Activated T-helper 1 cell treated with anti-CD3 and anti-CD28 coated beads, Interleukin-2, amount 50 U/mL, for 16 hours (primary cell): ENCODE measurements at regions not wholly inside any gene's neighbourhood (a gene's known extent, or its start where the extent isn't known, plus 50 kb on each side); places are given as distances from the start of the nearest gene placed in this dataset.
"Not testable (repeated sequence)": the region's sequence is repeated elsewhere in the genome, so short reads cannot be mapped to it uniquely, and the experiment has no call there.

Experiments
- DNase-seq, 2 donors: peaks; one replicate each; pipeline ENCODE4 v3.0.0-alpha.2; 2020; ENCODE audit warnings: low read depth in 1 of 2, low spot score in 1 of 2

DNA sequence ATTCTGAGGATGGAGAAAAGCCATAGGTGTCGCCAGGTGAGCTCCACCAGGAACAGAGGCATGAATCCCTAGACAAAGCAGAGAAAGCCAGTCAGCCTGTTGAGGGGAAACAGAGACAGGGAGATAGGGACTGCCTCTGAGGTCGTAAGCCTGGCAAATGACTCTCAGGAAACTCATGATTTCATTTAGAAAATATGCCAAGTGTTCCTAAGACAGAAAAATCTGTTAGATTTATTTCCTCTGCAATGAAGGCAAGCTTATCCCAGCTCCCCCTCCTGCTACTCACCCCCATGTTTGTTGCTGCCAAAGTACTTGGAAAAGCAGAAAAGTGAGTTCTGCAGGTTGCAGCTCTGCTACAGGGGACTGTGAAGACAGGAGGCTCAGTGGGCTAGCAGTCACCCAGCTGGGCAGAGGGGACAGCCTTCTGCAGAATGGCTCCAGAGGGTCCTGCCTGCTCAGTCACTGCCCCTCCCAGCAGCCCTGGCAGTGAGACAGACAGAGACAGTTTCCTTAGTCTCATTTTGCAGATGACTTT lies 184.3 kb downstream of the ADRA2A start:
- DNase-seq = no peak

DNA sequence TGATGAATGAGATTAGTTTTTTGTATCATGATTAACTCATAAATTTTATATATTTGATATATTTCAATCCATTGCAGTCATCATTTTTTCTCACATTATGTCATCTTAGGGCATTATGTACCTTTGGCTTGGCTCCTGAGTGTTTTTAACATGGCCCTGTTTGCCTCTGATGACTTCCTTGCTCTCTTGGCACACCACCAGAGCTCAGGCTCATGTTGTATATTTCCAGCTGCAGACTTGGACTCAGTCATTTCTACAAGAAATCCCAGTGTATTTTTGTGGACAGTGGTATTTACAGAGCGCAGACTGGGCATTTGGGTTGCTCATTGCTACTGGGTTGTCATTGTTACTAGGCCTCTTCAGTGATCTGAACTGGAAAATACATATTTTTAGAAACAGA lies 188.5 kb downstream of the ADRA2A start:
- DNase-seq = no peak

DNA sequence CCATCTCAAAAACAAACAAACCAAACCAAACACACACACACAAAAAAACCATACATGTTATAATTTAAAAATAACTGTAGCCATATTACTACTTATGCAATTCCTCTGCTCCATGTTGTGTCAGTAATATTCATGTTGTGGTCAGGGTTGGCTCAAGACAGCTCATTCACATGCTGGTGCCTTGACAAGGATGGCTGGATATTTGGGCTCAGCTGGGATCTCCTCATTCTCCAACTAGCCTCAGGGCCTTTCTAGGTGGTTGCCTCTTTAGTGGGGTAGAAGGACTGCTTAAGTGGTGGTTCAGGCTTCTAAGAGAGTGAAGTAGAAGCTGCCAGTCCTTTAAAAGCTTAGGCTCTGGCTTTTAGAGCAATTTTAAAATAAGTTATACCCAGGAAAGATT lies 189.3 kb downstream of the ADRA2A start:
- no peak for DNase-seq

DNA sequence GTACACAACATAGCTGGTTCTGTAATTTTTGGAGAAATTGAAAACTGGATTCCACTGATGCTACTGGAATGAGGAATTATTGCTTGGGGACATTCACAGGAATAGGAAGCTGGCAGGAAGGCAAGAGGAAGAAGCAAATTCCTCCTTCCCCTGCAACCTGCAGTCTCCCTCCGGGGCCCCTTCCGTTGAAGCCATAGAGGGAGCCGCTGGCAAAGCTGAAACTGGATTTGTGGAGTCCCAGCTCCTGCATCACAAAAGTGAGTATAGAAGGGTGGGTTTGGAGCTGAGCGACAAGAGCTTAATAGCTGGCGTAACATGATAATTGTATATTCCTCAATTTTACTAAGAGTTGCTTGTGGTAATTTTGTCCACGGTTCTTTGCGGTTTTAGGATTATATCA lies 190.8 kb downstream of the ADRA2A start:
- DNase-seq = no peak

DNA sequence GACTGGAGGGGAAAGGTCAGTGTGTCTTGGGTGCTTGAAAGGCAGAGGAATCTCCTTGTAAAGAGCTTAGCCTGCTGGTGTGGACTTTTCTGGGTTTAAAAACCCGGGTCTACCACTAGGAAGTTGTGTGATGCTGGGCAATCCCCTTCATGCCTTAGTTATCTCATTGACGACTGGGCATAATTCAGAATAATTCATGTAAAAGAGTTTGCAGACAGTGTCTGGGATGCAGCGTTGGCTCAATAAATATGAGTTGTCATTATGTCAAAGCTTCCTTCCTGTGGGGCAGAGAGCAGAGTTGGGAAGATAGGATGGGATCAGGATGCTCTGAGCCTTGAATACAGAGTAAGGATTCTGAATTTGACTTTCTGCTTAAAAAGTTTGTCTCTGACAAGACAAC lies 196.4 kb downstream of the ADRA2A start:
- no peak for DNase-seq

DNA sequence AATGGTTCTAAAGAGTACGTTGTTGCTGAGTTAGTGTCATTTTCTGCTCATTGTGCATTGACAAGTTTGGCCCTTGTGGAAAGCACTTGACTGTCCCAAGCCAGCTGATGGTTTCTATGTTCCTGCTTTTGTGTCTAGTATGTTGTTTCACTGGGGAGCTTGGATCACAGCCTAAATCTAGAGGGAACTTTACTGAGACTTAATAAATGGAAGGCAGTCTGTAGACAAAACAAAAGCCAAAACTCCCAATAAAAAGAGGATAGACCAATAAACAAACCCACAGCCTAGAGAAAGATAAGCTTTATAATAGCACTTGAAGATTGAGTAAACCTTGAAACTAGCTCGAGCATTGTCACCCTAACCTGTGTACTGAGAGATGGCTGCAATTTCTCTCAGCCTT lies 196.8 kb downstream of the ADRA2A start:
- DNase-seq = no peak

DNA sequence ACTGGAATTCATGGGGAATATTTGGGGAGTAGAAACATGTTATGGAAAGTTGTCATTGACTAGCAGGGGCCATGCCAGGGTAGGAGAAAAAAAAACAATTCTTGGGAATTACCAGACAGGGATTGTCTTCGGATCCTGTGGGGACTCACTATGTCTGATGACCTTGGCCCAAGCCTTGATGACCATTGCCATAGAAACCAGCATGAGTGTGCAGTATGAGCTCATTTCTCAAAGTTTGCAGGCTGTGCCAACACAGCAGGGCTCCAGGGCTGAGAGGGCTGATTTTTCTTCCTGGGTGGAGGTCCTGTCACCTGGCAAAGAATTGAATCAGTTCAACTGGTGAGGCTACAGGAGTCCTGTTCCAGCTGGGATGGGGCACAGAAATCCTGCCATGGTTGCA lies 198.3 kb downstream of the ADRA2A start:
- no peak for DNase-seq

DNA sequence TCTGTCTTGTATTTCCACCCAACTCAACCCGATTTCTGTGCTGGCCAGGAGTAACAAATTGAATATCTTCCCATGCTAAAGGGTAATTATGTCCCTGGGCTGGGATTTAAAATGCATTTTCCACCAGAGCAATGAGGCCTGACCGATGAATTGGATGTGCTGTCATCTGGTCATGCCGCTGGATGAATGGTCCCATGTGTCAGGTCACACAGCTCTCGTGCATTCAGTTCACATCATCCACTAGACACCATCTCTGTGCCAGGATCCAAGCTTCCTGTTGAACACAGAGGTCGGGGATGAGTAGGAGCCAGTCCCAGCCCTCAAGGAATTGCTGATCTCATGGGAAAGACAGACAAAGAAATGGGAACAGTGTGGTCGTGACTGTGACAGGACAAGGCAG lies 200.8 kb downstream of the ADRA2A start:
- no peak for DNase-seq

DNA sequence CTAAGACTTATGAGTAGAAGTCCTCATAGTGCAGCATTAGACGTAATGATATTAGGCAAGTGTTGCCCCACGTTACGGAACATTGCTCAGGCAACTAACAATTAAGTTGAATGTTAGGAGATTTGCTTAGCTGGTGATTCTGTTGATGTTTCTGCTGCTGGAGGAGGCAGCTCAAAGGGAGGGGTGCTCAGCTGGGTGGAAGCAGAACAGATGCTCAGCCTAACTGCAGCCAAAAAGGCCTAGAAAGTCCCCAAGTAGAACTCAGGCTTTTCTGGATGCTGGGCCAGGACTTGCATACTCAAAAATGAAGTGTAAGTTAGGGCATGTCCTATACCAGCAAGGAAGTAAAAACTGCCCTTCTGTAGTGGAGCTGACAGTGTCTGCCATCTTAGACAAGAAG lies 201.4 kb downstream of the ADRA2A start:
- no peak for DNase-seq

DNA sequence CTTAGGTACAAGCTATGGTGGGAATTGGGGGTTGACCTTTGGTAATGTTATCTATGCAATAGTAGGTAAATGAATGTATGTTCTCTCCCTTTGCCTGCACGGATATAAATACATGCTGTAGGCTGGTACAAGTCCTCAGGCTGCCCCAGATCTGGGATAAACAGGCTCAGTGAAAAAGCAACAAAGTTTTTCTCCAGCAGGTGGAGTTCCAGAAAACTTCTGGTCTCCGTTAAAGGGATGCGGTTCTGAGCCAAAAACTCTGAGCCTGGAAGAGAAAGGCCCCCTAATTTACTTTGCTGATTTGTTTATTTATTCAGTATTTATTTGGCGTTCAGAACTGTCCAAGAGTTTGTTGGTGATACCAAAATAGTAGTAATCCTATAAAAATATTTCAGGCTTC lies 204.7 kb downstream of the ADRA2A start:
- DNase-seq = no peak

DNA sequence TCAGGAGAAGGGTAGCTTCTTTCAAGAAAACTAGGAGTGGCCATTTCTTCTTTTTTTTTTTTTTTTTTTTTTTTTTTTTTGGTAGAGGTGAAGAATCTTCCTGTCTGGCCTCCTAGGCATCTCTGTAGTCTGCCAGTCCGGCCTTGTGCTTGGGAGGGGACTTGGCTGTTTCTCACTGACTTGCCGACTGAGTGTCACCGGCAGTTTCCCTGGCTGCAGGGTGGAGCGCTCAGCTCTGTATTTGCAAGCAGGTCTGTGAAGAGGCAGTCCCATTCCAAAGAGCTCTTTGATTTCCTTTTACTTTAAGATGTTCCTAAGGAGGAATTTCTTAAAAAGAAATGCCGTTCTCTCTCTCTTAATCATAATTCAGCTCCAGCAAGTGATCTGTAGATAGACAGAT lies 212.6 kb downstream of the ADRA2A start:
- DNase-seq = no peak

DNA sequence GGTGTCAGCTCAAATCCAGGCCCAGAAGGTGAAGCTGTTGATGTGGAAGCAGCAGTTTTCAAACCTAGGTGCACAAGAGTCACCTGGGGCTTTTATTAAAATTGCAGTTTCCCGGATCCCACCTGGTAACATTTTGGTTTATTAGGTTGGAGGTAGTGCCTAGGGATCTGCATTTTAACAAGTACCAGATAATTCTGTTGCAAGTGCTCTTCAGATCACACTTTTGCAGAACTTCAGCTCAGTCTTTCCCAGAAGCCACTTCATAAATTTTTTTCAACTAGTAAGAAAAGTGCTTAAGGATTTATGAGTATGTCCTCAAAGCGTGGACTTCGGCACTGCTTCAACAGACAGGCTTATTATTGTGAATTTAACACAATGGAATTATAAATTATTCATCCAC lies 213.8 kb downstream of the ADRA2A start:
- no peak for DNase-seq

DNA sequence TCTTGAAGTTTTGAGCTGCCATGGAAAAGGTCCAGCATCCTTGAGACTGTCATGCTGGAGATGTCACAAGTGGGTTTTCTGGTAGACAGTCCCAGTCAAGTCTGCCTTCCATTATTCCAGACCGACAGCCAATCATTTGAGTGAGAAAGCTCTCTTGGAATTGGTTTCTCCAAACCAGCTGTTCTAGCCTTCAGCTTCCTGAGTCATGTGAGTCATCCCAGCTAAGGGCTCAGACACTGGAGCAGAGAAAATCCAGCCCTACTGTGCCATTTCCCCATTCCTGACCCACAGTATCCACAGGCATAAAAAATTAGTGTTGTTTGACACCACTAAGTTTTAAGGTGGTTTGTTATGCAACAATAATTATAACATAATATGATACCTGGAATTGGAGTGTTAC lies 219.0 kb downstream of the ADRA2A start:
- DNase-seq = no peak

DNA sequence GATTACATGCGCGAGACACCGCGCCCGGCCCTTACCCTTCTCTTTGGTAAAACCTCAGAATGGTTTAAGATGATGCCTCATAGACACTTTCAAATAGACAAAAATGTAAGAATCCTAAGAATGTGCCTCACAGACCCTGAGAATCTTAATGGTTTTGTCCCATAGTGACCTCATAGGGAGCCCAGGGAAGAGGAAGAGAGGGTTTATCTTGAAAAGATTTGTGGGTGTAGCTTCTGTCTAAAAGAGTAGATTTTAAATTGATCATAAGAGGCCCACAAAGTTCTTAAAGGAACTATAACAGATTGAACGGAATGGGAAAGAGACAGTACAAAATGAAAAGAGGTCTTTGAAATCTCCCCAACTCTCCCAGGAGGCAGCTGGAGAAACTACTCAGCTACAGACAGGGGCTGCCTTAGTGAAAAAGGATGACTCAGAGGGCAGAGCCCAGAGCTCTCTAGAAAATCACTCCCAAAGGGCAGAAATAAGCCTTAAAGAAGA lies 220.6 kb downstream of the ADRA2A start:
- no peak for DNase-seq

DNA sequence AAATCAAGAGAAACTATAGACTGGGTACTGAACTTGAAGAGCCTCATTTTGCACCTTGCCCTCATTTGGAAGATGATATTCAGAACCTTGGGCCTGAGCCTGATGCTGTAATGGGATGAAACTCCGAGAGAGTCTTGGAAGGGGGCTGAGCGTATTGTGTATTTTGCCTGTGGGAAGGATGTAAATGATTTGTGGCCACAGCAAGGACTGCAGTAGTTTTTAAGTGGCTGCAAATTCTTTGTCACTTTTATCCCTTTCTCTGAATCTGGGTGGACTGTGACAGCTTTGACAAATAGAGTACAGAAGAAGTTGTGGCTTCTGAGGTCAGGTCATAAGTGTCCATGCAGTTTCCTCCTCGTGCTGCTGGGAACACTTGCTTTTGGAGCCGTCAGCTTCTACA lies 221.2 kb downstream of the ADRA2A start:
- no peak for DNase-seq

DNA sequence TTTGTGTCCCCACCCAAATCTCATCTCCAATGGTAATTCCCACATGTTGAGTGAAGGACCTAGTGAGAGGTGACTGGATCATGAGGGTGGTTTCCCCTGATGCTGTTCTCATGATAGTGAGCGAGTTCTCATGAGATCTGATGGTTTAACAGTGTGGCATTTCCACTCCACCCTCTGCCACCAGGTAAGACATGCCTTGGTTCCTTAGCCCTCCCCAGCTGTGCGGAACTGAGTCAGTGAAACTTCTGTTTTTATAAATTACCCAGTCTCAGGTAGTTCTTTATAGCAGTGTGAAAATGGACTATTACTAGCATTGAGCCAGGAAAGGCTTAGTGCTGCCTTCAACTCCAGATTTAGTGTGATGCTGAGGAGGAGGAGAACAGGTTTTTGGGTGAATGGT lies 222.2 kb downstream of the ADRA2A start:
- no peak for DNase-seq

DNA sequence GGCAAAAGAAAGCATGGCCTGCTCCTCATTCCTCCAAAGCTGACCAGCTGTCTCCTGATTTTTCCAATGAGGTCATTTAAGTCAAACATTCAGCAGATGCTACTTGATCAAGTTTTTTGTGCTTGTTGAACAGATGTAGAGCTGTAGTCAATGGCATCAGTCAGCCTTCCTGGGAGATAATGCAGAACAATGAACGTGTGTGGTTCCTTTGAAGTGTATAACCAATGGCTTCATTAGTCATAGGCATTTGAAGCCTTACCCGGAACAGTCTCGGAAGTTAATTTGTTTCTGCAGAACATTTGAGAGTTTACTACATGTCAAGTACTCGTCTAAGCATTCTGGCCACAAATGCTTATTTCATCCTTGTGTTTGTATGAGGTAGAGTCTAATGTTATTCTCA lies 227.1 kb downstream of the ADRA2A start:
- DNase-seq = no peak

DNA sequence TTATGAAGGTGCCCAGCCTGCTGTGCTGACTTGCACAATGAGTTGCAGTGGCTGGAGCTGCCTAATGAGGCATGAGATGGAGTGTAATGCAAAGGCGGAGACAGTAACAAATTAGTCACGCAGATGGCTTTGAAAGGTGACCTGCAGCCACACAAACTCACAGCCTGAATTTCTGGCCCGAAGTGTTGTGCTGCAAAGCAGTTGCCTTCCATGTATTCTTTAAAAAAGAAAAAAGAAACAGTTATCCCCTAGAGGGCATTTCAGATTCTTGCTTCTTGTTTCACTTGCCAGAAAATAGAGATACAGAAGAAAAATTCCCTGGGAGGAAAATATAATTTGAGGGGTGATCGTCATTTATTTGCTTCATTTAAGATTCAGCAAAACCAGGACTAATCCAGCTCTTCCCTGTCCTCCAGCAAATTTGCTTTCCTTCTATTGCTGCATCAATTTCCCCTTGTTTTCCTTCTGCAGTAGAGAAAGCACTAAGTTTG lies 239.9 kb downstream of the ADRA2A start:
- DNase-seq = no peak

DNA sequence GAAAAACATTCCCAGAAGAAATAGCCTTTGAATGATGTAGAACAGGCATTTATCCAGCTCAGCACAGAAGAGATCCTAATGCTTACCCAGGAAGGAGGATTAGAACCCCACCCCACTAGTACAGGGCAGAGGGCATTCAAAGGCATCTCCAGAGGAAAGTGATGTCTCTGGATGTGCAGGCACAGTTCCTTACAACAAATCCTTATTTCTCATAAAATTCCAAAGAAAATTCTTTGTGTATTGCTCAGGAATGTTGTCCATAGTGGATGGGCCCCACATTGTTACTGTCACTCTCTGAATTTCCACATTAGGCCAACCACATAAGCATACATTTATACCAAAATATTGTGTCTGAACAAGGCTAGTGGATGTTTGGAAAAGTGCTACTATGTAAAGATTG lies 243.0 kb downstream of the ADRA2A start:
- DNase-seq = no peak

DNA sequence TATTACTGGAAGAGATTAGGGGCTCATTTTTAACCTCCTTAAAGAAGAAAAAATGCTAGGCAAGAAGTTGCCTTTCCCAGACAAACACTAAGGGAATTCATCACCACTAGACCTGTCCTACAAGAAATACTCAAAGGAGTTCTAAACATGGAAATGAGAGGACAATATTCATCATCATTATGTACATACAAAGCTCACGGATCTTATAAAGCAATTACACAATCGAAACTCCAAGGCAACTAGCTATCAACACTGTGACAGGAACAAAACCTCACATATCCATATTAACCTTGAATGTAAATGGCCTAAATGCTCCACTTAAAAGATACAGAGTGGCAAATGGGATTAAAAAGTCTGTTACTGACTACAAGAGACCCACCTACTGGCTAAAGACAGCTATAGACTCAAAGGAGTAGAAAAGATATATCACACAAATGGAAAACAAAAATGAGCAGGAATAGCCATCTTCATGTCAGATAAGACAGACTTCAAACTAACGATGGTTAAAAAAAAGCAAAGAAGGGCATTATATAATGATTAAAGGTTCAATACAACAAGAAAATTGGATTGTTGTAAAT lies 246.6 kb downstream of the ADRA2A start:
- DNase-seq = no peak

DNA sequence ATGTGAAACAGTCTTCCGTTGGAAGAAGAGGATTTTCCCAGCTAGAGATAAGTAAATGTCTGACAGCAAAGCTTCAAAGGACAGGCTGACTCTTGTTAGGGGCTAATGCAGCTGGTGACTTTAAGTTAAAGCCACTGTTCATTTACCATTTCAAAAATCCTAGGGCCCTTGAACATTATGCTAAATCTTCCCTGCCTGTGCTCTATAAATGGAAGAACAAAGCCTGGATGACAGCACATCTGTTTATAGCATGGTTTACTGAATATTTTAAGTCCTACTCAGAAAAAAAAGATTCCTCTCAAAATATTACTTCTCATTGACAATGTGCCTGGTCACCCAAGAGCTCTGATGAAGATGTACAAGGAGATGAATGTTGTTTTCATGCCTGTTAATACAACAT lies 255.3 kb downstream of the ADRA2A start:
- not testable (repeated sequence) for DNase-seq

DNA sequence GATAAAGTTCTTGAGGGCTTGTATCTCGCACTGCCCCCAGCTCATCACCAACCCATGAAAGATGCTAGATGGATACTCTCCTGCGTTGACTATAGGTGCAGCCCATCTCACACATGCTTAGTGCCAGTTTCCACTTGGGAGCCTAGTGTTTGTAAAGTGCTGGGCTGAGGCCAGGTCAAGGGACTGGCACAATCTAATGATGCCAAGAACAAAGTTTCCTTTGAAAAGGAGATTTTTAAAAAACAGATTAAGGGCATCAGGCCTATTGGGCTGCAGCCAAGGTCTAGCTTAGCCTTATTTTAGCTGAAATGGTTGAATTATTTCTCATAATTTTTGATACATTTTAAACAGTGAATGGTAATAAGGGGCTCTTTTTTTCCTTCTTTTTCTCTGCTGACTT lies 259.0 kb downstream of the ADRA2A start:
- DNase-seq = no peak

DNA sequence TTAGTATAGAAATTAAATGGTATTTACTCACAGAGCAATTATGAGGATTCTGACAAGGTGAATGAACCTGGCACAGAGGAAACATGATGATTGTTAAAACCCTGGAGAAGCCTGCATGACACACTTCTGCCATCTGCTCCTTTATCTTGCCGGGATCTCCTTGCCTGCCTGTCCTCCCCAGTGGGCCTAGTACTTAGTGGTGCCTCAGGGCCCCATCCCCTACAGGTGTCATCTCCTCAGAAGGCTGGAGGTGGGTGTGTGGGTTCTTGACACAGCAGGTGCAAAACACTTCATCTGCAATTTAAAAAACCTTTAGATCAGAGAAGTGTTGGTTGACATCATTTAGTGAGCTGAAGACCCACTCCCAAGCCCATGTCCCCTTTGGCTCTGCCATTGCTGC lies 261.2 kb downstream of the ADRA2A start:
- DNase-seq = no peak
